HG03103 (cell line): ENCODE measurements at regions not wholly inside any gene's neighbourhood (a gene's known extent, or its start where the extent isn't known, plus 50 kb on each side); places are given as distances from the start of the nearest gene placed in this dataset.
"Not testable (repeated sequence)": the region's sequence is repeated elsewhere in the genome, so short reads cannot be mapped to it uniquely, and the experiment has no call there.

Source experiments
- ATAC-seq: cut with Tn5 transposase; IDR thresholded peaks from one replicate; pipeline ENCODE4 v1.9.1; 2021; ENCODE audit warnings: low read depth; ENCODE audit not compliant: unreplicated experiment

GRCh38 chr18:1036926-1037325 lies 132.3 kb downstream of the ADCYAP1 start:
- no peak for ATAC-seq

- ATAC-seq: no peak
These were observed 133.1 kb downstream of the ADCYAP1 start for GRCh38 chr18:1037776-1038175.

- no peak for ATAC-seq
These were observed 134.8 kb downstream of the ADCYAP1 start for GRCh38 chr18:1039421-1039820.

GRCh38 chr18:1043039-1043438 lies 138.4 kb downstream of the ADCYAP1 start:
- ATAC-seq: not testable (repeated sequence)

- ATAC-seq: no peak
These were observed 141.0 kb downstream of the ADCYAP1 start for GRCh38 chr18:1045658-1046057.

- ATAC-seq: no peak
These were observed 142.7 kb downstream of the ADCYAP1 start for GRCh38 chr18:1047406-1047805.

GRCh38 chr18:1048032-1048431 lies 143.4 kb downstream of the ADCYAP1 start:
- no peak for ATAC-seq

GRCh38 chr18:1049173-1049572 lies 144.5 kb downstream of the ADCYAP1 start:
- ATAC-seq: no peak

- ATAC-seq: no peak
These were observed 145.5 kb downstream of the ADCYAP1 start for GRCh38 chr18:1050012-1050657.

- no peak for ATAC-seq
These were observed 147.6 kb downstream of the ADCYAP1 start for GRCh38 chr18:1052301-1052700.

- ATAC-seq: no peak
These were observed 149.0 kb downstream of the ADCYAP1 start for GRCh38 chr18:1053331-1054315.

- no peak for ATAC-seq
These were observed 151.7 kb downstream of the ADCYAP1 start for GRCh38 chr18:1056404-1056803.

GRCh38 chr18:1057367-1057766 lies 152.7 kb downstream of the ADCYAP1 start:
- no peak for ATAC-seq

GRCh38 chr18:1062588-1062987 lies 157.9 kb downstream of the ADCYAP1 start:
- no peak for ATAC-seq

- no peak for ATAC-seq
These were observed 170.7 kb downstream of the ADCYAP1 start for GRCh38 chr18:1075322-1075721.

GRCh38 chr18:1075876-1076275 lies 171.2 kb downstream of the ADCYAP1 start:
- ATAC-seq: no peak

- ATAC-seq: no peak
These were observed 173.6 kb downstream of the ADCYAP1 start for GRCh38 chr18:1078301-1078700.

- ATAC-seq: not testable (repeated sequence)
These were observed 179.0 kb downstream of the ADCYAP1 start for GRCh38 chr18:1083675-1084074.

- ATAC-seq: no peak
These were observed 186.1 kb downstream of the ADCYAP1 start for GRCh38 chr18:1090758-1091157.

- no peak for ATAC-seq
These were observed 187.6 kb downstream of the ADCYAP1 start for GRCh38 chr18:1092228-1092627.

- ATAC-seq: no peak
These were observed 189.7 kb downstream of the ADCYAP1 start for GRCh38 chr18:1094409-1094808.
